GM19238 (cell line): ENCODE measurements at regions not wholly inside any gene's neighbourhood (a gene's known extent, or its start where the extent isn't known, plus 50 kb on each side); places are given as distances from the start of the nearest gene placed in this dataset.

Source experiments
- DNase-seq: peaks from one replicate; pipeline ENCODE4 v3.0.0; 2011; ENCODE audit warnings: low spot score; ENCODE audit not compliant: insufficient read length

DNA sequence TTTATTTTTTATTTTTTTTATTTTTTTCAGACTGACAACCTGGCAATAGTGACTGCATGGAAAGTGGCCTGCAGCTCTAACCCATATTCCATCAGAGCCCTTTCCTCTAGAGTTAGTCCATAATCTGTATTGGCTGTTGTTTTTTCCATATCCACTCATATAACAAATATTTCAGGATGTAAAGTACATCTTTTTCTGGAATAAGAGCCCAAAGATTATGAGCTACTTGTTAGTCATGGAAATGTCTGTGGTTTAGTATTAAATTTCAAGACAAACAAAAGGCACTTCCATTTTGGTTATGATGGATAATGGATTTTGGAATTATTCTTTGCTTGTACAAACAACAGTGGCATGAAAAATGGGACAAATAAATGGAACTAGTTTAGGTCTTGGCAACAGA is 296.0 kb upstream of the HS3ST1 start:
- DNase-seq, result no peak

- no peak for DNase-seq
Measured at GRCh38 chr4:11722223-11722622, 293.5 kb upstream of the HS3ST1 start.

- DNase-seq, result peak; percentile 6
Measured at GRCh38 chr4:11720292-11720691, 291.6 kb upstream of the HS3ST1 start.

- DNase-seq, result no peak
Measured at GRCh38 chr4:11719879-11720278, 291.2 kb upstream of the HS3ST1 start.

DNA sequence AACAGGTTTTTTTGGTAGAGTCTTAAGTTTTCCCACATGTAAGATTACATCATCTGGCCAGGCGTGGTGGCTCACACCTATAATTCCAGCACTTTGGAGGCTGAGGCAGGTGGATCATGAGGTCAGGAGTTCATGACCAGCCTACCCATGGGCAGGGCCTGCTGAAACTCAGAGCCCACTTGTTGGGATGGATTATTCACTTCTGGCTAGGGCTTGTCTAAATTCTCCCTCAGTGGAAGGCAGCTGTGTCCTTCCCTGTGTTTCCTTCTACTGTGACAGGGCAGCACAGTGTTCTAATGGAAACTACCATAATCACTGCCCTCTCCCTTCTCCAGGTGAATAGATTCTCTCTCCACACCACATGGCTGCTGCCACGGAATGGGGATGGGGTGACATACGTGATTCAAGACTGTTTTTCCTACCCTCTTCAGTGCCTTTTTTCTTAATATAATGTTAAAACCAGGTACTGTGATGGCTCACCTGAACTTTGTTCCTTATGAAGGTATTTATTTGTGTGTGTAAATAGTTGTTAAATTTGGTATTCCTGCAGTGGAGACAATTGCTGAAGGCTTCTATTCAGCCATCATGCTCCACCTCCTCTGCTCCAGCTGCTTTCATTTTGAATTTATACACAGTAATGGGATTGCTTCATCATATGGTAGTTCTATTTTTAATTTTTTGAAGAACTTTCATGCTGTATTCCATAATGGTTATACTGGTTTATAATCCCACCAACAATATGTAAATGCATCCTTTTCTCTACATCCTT is 287.2 kb upstream of the HS3ST1 start:
- no peak for DNase-seq

- no peak for DNase-seq
Measured at GRCh38 chr4:11710453-11711093, 281.9 kb upstream of the HS3ST1 start.

- DNase-seq, result no peak
Measured at GRCh38 chr4:11704186-11704830, 275.6 kb upstream of the HS3ST1 start.

DNA sequence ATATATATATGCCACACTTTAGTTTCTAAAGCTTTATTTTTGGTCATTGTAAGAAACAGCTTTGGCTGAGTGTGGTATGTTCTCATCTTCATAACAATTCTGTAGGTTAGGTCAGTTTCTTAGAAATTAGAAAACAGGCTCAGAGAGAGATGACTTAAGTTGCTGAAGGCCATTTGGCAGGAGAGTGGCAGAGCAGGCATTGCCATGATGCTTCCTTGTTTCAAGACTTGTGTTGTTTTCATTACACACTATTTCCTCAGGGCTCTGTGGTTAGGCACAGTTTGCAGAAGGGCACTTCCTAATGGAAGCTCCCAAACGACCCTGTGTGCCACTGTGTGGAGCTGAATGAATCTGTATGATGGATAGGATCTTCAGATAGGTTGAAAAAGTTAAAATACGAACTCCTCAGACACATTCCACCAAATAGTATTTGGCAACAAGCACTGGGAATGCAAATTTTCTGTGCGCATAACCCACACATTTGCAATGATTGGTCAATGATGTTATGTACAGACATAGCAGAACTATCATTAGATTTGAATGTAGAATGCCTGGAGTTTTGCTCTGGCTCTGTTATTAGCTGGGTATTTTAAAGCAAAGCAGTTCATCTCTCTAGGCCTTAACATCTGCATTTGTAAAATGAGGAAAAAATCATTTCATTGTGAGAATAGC is 274.3 kb upstream of the HS3ST1 start:
- DNase-seq, result no peak

DNA sequence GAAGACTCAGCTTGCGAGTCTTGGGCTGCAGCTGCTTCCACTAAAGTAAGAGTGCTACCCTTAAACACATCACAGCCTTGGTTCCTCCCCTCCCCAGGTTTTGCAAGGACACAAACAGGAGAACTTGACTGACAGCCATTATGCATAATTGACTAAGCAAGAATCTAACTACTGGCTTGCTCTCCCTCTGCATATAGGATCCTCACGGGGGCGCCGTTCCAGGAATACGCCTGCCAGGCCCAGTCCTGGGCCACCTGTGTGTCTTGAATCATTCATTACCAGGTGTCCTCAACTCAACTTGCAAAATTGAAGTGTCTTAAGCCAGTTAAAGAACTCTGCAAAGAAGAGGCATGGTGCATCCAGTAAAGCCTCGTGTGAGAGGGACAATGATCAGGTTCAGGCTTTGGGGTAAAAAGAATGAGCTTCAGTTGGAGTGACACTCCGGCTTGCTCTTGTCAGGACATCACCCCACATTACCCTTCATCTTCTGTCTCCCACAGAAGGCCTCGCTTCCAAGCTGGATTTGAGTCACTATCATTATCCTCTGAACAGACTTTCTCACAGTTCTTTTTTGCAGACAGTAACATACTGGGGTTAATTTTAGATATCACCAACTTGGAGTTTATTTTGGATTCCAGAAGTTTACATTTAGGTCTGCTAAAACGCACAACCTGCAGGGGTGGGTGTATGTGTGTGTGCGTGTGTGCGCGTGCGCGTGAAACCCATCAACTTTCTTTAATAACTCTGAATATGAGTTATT is 273.5 kb upstream of the HS3ST1 start:
- DNase-seq, result no peak

DNA sequence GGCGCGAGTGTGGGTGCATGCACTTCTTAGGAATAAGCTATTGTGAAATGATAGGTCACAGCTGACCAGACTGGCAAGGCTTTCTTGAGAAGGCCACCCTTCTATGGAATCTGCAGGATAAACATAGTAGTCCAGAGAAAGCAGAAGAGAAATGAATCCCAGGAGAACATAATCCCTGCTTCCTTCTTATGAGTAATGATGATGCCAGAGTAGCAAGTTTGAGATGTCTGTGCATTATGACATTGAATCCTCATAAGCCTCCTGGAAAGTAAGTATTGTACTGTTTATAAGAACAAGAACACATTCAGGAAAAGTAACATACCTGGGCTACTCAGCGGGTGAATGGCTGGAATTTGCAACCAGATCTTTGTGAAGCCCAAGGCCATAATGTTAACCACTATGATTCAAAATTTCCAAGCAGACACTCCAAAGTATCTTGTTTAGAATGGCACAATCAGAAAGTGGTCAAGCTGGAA is 272.1 kb upstream of the HS3ST1 start:
- DNase-seq, result no peak

GRCh38 chr4:11698846-11699590 is 270.3 kb upstream of the HS3ST1 start:
- no peak for DNase-seq

- DNase-seq, result no peak
Measured at GRCh38 chr4:11698033-11698432, 269.3 kb upstream of the HS3ST1 start.

DNA sequence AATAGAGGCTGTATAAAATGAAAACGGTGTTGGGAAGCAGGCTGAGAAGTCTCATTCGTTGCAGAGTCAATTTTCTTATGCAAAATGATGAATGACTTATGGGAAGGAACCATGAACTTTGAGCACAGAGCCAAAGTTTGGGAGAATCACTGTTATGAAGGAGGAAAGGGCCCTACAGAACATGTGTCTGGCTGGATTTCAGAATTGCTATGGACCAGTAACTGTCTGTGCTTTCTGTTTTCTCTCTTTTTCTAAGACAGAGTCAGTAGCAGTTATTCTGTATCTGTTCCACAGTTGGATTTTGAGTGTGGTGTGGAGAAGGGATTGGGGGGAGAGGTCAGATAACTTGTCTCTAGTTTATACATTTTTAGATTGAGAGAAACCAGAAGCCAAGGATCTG is 265.0 kb upstream of the HS3ST1 start:
- no peak for DNase-seq

DNA sequence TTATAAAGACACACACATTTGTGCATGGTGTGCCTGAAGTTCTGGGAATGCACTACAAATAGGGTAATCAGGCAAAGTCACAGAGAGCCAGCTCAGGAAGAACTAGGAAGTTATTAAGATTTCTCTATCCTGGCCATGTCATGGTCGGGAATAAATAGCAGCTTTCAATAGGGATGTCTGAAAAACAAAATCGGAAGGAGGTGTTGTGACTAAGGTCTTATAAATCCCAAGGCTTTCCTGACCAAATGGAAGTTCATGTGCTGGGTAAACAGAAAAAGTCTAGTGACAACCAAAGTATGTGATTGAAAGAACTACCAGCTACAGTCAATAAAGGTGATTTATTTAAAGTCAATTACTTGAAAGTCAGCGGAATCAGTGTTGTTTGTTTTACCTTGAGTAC is 262.5 kb upstream of the HS3ST1 start:
- no peak for DNase-seq

- DNase-seq, result no peak
Measured at GRCh38 chr4:11687727-11688126, 259.0 kb upstream of the HS3ST1 start.

DNA sequence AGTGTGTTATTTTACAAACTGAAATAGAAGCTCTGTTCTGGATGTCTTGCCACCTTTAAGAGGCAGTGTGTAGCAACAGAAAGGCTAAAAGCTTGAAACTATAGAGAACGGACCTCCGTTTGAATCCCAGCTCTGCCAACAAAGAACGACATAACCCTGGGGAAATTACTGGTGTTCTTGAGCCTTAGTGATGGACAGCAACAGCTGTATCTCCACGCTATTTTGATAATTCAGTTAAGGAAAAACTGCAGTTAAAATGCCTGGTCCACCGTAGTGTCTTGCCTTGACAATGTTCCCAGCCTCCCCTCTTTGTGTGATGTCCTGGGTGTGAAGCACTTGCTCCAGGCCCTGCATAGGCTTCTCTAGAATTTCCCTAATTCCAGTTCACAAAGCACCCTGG is 256.8 kb upstream of the HS3ST1 start:
- no peak for DNase-seq

- DNase-seq, result no peak
Measured at GRCh38 chr4:11675051-11675800, 246.5 kb upstream of the HS3ST1 start.

DNA sequence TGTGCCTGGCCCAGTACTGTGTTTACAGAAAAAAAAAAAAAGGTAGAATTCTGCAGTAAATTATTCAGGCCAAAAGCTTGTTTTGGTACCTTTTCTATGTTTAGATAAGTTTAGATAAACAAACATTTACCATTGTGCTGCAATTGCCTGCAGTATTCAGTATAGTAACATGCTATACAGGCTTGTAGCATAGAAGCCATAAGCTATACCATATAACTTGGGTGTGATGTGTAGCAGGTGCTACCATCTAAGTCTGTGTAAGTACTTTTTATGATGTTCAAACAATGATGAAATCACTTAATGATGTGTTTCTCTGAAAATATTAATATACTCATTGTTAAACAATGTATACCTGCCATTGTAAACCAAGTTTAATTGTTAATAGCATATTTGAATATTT is 241.6 kb upstream of the HS3ST1 start:
- no peak for DNase-seq

GRCh38 chr4:11669156-11669555 is 240.5 kb upstream of the HS3ST1 start:
- no peak for DNase-seq

GRCh38 chr4:11663114-11663513 is 234.4 kb upstream of the HS3ST1 start:
- no peak for DNase-seq
